DOHH2 (cell line): ENCODE measurements at regions not wholly inside any gene's neighbourhood (a gene's known extent, or its start where the extent isn't known, plus 50 kb on each side); places are given as distances from the start of the nearest gene placed in this dataset.

Source experiments
- H3F3A ChIP-seq: fragments of 200-600 bp; sonication (generic), shearing (Covaris generic); 2 replicates; pipeline ENCODE4 v1.6.0; 2016; ENCODE audit warnings: antibody characterized with exemption, mild to moderate bottlenecking; ENCODE audit not compliant: control insufficient read depth, insufficient read depth
- H3K27ac ChIP-seq: fragments of 200-600 bp; sonication (generic); 2 replicates; pipeline ENCODE4 v1.5.1; 2014; ENCODE audit warnings: low read depth, mild to moderate bottlenecking, low read length, moderate library complexity
- H3K27me3 ChIP-seq: fragments of 200-600 bp; sonication (generic); 2 replicates; pipeline ENCODE4 v1.6.1; 2014; ENCODE audit warnings: mild to moderate bottlenecking, low read length, mixed read lengths; ENCODE audit not compliant: control insufficient read depth
- H3K36me3 ChIP-seq: fragments of 200-600 bp; sonication (generic); 2 replicates; pipeline ENCODE4 v1.6.1; 2014; ENCODE audit warnings: mild to moderate bottlenecking, low read length, moderate library complexity, mixed read lengths; ENCODE audit not compliant: control insufficient read depth
- H3K4me1 ChIP-seq: fragments of 200-600 bp; sonication (generic); 2 replicates; pipeline ENCODE4 v1.6.1; 2014; ENCODE audit warnings: mild to moderate bottlenecking, low read length, mixed read lengths; ENCODE audit not compliant: control insufficient read depth
- H3K4me2 ChIP-seq: fragments of 200-600 bp; sonication (generic); 2 replicates; pipeline ENCODE4 v1.6.0; 2014; ENCODE audit warnings: mild to moderate bottlenecking, low read length, moderate library complexity
- H3K4me3 ChIP-seq: fragments of 200-600 bp; sonication (generic); 2 replicates; pipeline ENCODE4 v1.5.1; 2014; ENCODE audit warnings: mild to moderate bottlenecking, low read length, mixed read lengths
- H3K79me2 ChIP-seq: fragments of 200-600 bp; sonication (generic); 2 replicates; pipeline ENCODE4 v1.6.1; 2014; ENCODE audit warnings: mild to moderate bottlenecking, low read length, mixed read lengths; ENCODE audit not compliant: control insufficient read depth
- H3K9me2 ChIP-seq: fragments of 200-600 bp; sonication (generic); replicated peaks from 2 replicates; pipeline ENCODE4 v1.6.1; 2014; ENCODE audit warnings: mild to moderate bottlenecking, low read length, mixed read lengths; ENCODE audit not compliant: control insufficient read depth
- H3K9me3 ChIP-seq: fragments of 200-600 bp; sonication (generic); 2 replicates; pipeline ENCODE4 v1.6.1; 2014; ENCODE audit warnings: antibody characterized with exemption, low read length, mixed read lengths; ENCODE audit not compliant: control insufficient read depth, insufficient read depth
- H4K20me1 ChIP-seq: fragments of 200-600 bp; sonication (generic); 2 replicates; pipeline ENCODE4 v1.6.0; 2014; ENCODE audit warnings: low read depth, mild to moderate bottlenecking, antibody characterized with exemption, low read length, moderate library complexity; ENCODE audit not compliant: control insufficient read depth, insufficient read depth
- CTCF ChIP-seq: fragments of 200-600 bp; sonication (generic); IDR thresholded peaks from one replicate; pipeline ENCODE4 v1.5.1; 2014; ENCODE audit warnings: antibody characterized with exemption, mild to moderate bottlenecking, low read depth, low read length; ENCODE audit not compliant: poor library complexity, severe bottlenecking
- EZH2phosphoT487 ChIP-seq: fragments of 200-600 bp; sonication (generic); IDR thresholded peaks from 2 replicates; pipeline ENCODE4 v1.6.1; 2017; ENCODE audit warnings: borderline replicate concordance, mild to moderate bottlenecking, antibody characterized with exemption, low read length, moderate library complexity, mixed read lengths

- H3K4me1 ChIP-seq: no peaks in the 10 kb centered on the region
- H3K9me2 ChIP-seq: no peaks in the 10 kb centered on the region
- no peaks in the 10 kb centered on the region for H4K20me1 ChIP-seq
- H3K27ac ChIP-seq: no peak overlapping the region
- TF ChIP-seq CTCF (peak; percentile 14), EZH2phosphoT487 (no peak)
- H3K9me3 ChIP-seq: no peaks in the 10 kb centered on the region
- H3K79me2 ChIP-seq: no peaks in the 10 kb centered on the region
- no peak overlapping the region for H3K4me3 ChIP-seq
- no peaks in the 10 kb centered on the region for H3K27me3 ChIP-seq
- no peaks in the 10 kb centered on the region for H3K36me3 ChIP-seq
- no peak overlapping the region for H3K4me2 ChIP-seq
- H3F3A ChIP-seq: no peaks in the 10 kb centered on the region
These were observed 69.1 kb upstream of the PLAC1 start for GRCh38 chrX:134727363-134727762.

GRCh38 chrX:134725103-134725690 lies 66.9 kb upstream of the PLAC1 start:
- H3K9me2 ChIP-seq: no peaks in the 10 kb centered on the region
- H3K27ac ChIP-seq: no peak overlapping the region
- no peak for TF ChIP-seq EZH2phosphoT487
- no peaks in the 10 kb centered on the region for H4K20me1 ChIP-seq
- H3K9me3 ChIP-seq: no peaks in the 10 kb centered on the region
- H3F3A ChIP-seq: no peaks in the 10 kb centered on the region
- H3K4me1 ChIP-seq: no peaks in the 10 kb centered on the region
- no peak overlapping the region for H3K4me2 ChIP-seq
- no peaks in the 10 kb centered on the region for H3K36me3 ChIP-seq
- no peaks in the 10 kb centered on the region for H3K27me3 ChIP-seq
- no peaks in the 10 kb centered on the region for H3K79me2 ChIP-seq
- H3K4me3 ChIP-seq: no peak overlapping the region

- no peaks in the 10 kb centered on the region for H3K36me3 ChIP-seq
- no peak overlapping the region for H3K4me2 ChIP-seq
- peaks cover 9% of the 10 kb centered on the region for H3K4me1 ChIP-seq
- H3K79me2 ChIP-seq: no peaks in the 10 kb centered on the region
- H3K27ac ChIP-seq: no peak overlapping the region
- no peaks in the 10 kb centered on the region for H3K27me3 ChIP-seq
- TF ChIP-seq EZH2phosphoT487 (no peak), CTCF (no peak)
- H4K20me1 ChIP-seq: no peaks in the 10 kb centered on the region
- H3K9me3 ChIP-seq: no peaks in the 10 kb centered on the region
- H3K9me2 ChIP-seq: no peaks in the 10 kb centered on the region
- no peaks in the 10 kb centered on the region for H3F3A ChIP-seq
- H3K4me3 ChIP-seq: no peak overlapping the region
These were observed 63.7 kb upstream of the PLAC1 start for GRCh38 chrX:134721766-134722532.

- H3K27me3 ChIP-seq: no peaks in the 10 kb centered on the region
- H4K20me1 ChIP-seq: no peaks in the 10 kb centered on the region
- peaks cover 9% of the 10 kb centered on the region for H3K4me1 ChIP-seq
- H3K9me3 ChIP-seq: no peaks in the 10 kb centered on the region
- no peaks in the 10 kb centered on the region for H3K36me3 ChIP-seq
- 0 out of 2 replicates have a peak overlapping the region, but pooled peaks have one; percentile 19 for H3K4me2 ChIP-seq
- H3K27ac ChIP-seq: no peak overlapping the region
- H3F3A ChIP-seq: no peaks in the 10 kb centered on the region
- TF ChIP-seq CTCF (no peak), EZH2phosphoT487 (no peak)
- H3K79me2 ChIP-seq: no peaks in the 10 kb centered on the region
- no peak overlapping the region for H3K4me3 ChIP-seq
- H3K9me2 ChIP-seq: no peaks in the 10 kb centered on the region
These were observed 60.7 kb upstream of the PLAC1 start for GRCh38 chrX:134718966-134719317.
